Chondrocyte (in vitro differentiated cells): ENCODE measurements at regions not wholly inside any gene's neighbourhood (a gene's known extent, or its start where the extent isn't known, plus 50 kb on each side); places are given as distances from the start of the nearest gene placed in this dataset.

ENCODE experiments used
- DNase-seq: peaks from one replicate; pipeline ENCODE4 v3.0.0; 2021; ENCODE audit warnings: mixed read lengths, low spot score
- H3K27ac Mint-ChIP-seq: one replicate; pipeline ENCODE4 v1.8.0; 2021; ENCODE audit warnings: mild to moderate bottlenecking, moderate library complexity, mixed read lengths; ENCODE audit not compliant: unreplicated experiment
- H3K27me3 Mint-ChIP-seq: 2 replicates; pipeline ENCODE4 v1.8.0; 2021; ENCODE audit warnings: low read depth, mixed read lengths
- H3K36me3 Mint-ChIP-seq: 2 replicates; pipeline ENCODE4 v1.8.0; 2021; ENCODE audit warnings: low read depth, mixed read lengths
- H3K4me1 Mint-ChIP-seq: 2 replicates; pipeline ENCODE4 v1.8.0; 2021; ENCODE audit warnings: low read depth, mild to moderate bottlenecking, mixed read lengths
- H3K4me3 Mint-ChIP-seq: one replicate; pipeline ENCODE4 v1.8.0; 2021; ENCODE audit warnings: mild to moderate bottlenecking, moderate library complexity, mixed read lengths; ENCODE audit not compliant: unreplicated experiment
- H3K9me3 Mint-ChIP-seq: 2 replicates; pipeline ENCODE4 v1.8.0; 2021; ENCODE audit warnings: low read depth, mixed read lengths
- TF ChIP-seq, protein P1 (sequence below): fragments of 200-600 bp; sonication (generic); IDR thresholded peaks from 2 replicates; pipeline ENCODE4 v1.5.0; 2021; ENCODE audit warnings: antibody characterized with exemption, mild to moderate bottlenecking, moderate library complexity

- Mint-ChIP-seq H3K27me3 (no peaks in the 10 kb centered on the region), H3K4me1 (no peaks in the 10 kb centered on the region), H3K36me3 (no peaks in the 10 kb centered on the region), H3K9me3 (peaks cover 4% of the 10 kb centered on the region), H3K4me3 (no peak overlapping the region), H3K27ac (no peak overlapping the region)
- no peak for DNase-seq
- TF ChIP-seq, protein P1, sequence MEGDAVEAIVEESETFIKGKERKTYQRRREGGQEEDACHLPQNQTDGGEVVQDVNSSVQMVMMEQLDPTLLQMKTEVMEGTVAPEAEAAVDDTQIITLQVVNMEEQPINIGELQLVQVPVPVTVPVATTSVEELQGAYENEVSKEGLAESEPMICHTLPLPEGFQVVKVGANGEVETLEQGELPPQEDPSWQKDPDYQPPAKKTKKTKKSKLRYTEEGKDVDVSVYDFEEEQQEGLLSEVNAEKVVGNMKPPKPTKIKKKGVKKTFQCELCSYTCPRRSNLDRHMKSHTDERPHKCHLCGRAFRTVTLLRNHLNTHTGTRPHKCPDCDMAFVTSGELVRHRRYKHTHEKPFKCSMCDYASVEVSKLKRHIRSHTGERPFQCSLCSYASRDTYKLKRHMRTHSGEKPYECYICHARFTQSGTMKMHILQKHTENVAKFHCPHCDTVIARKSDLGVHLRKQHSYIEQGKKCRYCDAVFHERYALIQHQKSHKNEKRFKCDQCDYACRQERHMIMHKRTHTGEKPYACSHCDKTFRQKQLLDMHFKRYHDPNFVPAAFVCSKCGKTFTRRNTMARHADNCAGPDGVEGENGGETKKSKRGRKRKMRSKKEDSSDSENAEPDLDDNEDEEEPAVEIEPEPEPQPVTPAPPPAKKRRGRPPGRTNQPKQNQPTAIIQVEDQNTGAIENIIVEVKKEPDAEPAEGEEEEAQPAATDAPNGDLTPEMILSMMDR = no peak
Measured at GRCh38 chrX:26586570-26586969, 370.6 kb downstream of the MAGEB5 start.

DNA sequence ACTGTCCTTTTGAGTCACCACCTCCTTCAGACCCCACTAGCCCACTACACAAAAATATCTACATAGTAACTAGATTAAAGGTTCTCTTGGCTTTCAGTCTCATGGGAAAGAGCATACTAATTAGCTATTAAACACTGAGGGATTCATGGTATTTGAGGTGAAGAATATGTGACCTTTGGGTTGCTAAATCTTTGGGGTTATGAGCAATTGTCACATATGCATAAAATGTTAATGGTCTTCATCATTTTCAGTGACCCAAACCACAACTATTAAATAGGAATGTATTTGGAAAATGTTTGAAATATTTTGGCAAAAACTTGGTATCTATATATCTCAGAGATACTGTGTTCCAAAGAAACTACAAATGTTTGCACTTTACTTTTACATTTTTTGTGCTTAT is 365.1 kb downstream of the MAGEB5 start:
- Mint-ChIP-seq H3K36me3 (no peaks in the 10 kb centered on the region), H3K4me3 (no peak overlapping the region), H3K27me3 (no peaks in the 10 kb centered on the region), H3K4me1 (no peaks in the 10 kb centered on the region), H3K27ac (no peak overlapping the region), H3K9me3 (peaks cover 7% of the 10 kb centered on the region)
- TF ChIP-seq, protein P1 = no peak
- no peak for DNase-seq

GRCh38 chrX:26580021-26580420 is 364.1 kb downstream of the MAGEB5 start:
- Mint-ChIP-seq H3K36me3 (no peaks in the 10 kb centered on the region), H3K27ac (no peak overlapping the region), H3K4me1 (no peaks in the 10 kb centered on the region), H3K4me3 (no peak overlapping the region), H3K27me3 (no peaks in the 10 kb centered on the region), H3K9me3 (peaks cover 5% of the 10 kb centered on the region)
- TF ChIP-seq, protein P1 = no peak
- no peak for DNase-seq

GRCh38 chrX:26574234-26574633 is 358.3 kb downstream of the MAGEB5 start:
- no peak overlapping the region for H3K4me3 Mint-ChIP-seq
- no peaks in the 10 kb centered on the region for H3K27me3 Mint-ChIP-seq
- no peaks in the 10 kb centered on the region for H3K9me3 Mint-ChIP-seq
- H3K27ac Mint-ChIP-seq = no peak overlapping the region
- TF ChIP-seq, protein P1 = no peak
- DNase-seq = no peak
- H3K36me3 Mint-ChIP-seq = no peaks in the 10 kb centered on the region
- peaks cover 6% of the 10 kb centered on the region for H3K4me1 Mint-ChIP-seq

GRCh38 chrX:26562156-26562555 is 346.2 kb downstream of the MAGEB5 start:
- H3K36me3 Mint-ChIP-seq = no peaks in the 10 kb centered on the region
- H3K27me3 Mint-ChIP-seq = no peaks in the 10 kb centered on the region
- no peak overlapping the region for H3K4me3 Mint-ChIP-seq
- no peak overlapping the region for H3K27ac Mint-ChIP-seq
- H3K9me3 Mint-ChIP-seq = no peaks in the 10 kb centered on the region
- TF ChIP-seq, protein P1 = no peak
- DNase-seq = no peak
- H3K4me1 Mint-ChIP-seq = no peaks in the 10 kb centered on the region
